ENCODE measurements at regions not wholly inside any gene's neighbourhood (a gene's known extent, or its start where the extent isn't known, plus 50 kb on each side); places are given as distances from the start of the nearest gene placed in this dataset.

DNA sequence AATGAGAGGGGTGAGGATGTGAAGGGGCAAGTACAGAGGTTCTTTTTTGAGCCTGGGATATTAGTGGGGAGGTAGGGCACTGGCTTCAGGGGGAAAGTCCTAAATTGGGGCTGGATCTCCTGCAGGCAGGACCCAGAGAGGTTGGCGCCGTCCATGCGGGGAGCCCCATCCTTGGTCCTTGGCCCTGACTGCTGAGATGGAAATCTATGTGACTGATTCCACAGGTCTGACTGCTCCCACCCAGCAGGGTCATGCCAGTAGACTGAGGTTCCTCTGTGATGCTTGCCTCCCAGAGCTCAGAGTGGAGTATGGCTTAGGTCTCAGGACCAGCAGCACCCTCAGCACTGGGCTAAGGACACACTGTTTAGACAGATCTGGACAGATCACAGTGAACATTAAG lies 988.6 kb upstream of the TMEM132C start:
- Histone ChIP-seq H3K4me3 (ENCODE audit: low read length in 2 of 2) (no peak overlapping the region), H3K27ac (ENCODE audit: low read depth in 1 of 2, low read length in 1 of 2) (no peak overlapping the region), H3K9me3 (ENCODE audit: control insufficient read depth in 2 of 2, insufficient read depth in 1 of 2, low read length in 1 of 2) (no peaks in the 10 kb centered on the region), H3K4me1 (ENCODE audit: control insufficient read depth in 2 of 2, insufficient read depth in 2 of 2, low read length in 2 of 2) (peaks cover 0 to 2% of the 10 kb centered on the region in 2 donors), H3K27me3 (ENCODE audit: control insufficient read depth in 2 of 2, insufficient read depth in 1 of 2, low read length in 1 of 2) (no peaks in the 10 kb centered on the region), H3K36me3 (ENCODE audit: control insufficient read depth in 2 of 2, insufficient read depth in 2 of 2, low read length in 1 of 2) (no peaks in the 10 kb centered on the region)
- no peak for DNase-seq (ENCODE audit: low read depth in 6 of 9, low spot score in 9 of 9)
- WGBS = 97% methylated on average over 3 of the region's 3 CpGs

DNA sequence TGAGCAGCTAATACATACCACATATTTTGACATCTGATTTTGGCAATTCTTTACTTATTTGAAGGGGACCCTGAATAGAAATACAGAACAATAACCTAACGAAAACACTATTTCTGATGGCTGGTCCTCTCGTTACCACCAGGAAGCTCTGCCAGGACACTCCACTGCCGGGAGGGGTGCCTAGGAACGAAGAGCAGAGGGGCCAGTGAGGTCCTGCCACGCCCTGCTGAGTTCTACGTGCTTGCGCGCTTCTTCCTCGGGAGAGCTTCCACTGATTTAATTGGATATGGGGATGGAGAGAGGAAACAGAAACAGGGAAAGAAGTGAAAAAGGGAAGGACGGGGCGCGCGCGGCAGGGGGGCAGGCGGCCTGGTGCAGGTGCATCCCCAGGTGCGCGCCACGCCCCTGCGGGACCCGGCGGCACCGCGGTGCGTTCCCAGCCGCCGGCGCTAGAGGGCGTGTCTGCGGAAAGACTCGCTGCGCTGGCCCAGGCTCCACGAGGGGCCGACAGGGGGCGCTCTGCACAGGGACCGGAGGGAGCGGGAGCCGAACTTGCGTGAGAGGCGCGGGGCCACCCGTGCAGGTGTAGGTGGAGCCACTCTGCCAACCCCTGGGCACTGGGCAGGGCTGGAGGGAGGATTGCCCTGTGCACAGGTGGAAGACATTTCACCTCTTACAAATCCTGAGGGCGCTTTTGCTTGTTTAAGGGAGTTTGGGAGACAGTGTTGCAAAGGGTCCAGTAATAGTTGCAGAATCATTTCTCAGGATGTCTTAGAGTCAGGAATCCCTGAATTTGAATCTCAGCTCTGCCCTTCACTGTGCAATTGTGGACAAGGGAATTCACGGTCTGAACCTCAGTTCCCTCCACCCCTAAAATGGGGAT lies 986.3 kb upstream of the TMEM132C start:
- H3K4me1 ChIP-seq (ENCODE audit: control insufficient read depth in 2 of 2, insufficient read depth in 2 of 2, low read length in 2 of 2) = peaks cover 0 to 2% of the 10 kb centered on the region in 2 donors
- WGBS = 21% methylated on average over 43 of the region's 43 CpGs

DNA sequence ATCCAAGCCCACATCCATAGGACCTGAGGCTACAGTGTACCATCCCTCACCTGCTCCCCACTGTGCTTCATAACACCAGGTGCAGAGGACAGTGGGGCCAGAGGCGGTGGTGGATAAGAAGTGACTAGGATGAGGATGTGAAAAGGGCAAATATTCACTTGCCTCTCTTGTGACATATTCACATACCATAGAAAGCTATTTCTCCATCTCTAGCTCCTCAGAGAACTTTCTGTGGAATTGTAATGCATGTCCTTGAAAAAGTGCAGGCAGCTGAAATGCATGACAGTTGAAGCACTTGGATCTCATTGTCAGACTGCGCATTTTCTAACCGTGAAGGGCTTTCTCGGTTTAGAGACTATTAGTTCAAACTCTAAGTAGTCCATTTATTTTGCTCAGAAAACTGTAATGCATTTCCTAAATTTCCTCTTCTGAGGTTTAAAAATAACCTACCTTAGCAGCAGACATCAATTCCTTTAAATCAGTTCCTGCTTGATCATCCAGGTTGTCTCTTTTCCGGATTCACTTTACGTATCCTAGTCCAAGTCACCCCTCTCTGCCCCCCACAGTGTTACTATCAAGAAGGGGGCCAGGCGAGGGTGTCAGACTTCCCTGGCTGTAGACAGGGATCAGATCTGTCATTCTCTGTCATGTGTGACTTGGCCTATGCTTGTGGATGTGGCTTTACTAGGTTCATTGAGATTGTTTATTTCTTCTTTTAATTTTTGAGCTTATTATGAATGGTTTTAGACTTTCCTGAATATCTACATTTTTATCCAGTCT lies 984.0 kb upstream of the TMEM132C start:
- H3K27me3 ChIP-seq (ENCODE audit: control insufficient read depth in 2 of 2, insufficient read depth in 1 of 2, low read length in 1 of 2) = no peaks in the 10 kb centered on the region
- H3K4me3 ChIP-seq (ENCODE audit: low read length in 2 of 2) = no peak overlapping the region
- H3K27ac ChIP-seq (ENCODE audit: low read depth in 1 of 2, low read length in 1 of 2) = no peak overlapping the region
- no peak for DNase-seq (ENCODE audit: low read depth in 6 of 9, low spot score in 9 of 9)
- H3K4me1 ChIP-seq (ENCODE audit: control insufficient read depth in 2 of 2, insufficient read depth in 2 of 2, low read length in 2 of 2) = peaks cover 0 to 2% of the 10 kb centered on the region in 2 donors
- no peaks in the 10 kb centered on the region for H3K36me3 ChIP-seq (ENCODE audit: control insufficient read depth in 2 of 2, insufficient read depth in 2 of 2, low read length in 1 of 2)
- WGBS = 84% methylated on average over 7 of the region's 7 CpGs
- H3K9me3 ChIP-seq (ENCODE audit: control insufficient read depth in 2 of 2, insufficient read depth in 1 of 2, low read length in 1 of 2) = no peaks in the 10 kb centered on the region

More for the DNA sequence above, 986.3 kb upstream of the TMEM132C start:
- Histone ChIP-seq H3K27me3 (ENCODE audit: control insufficient read depth in 2 of 2, insufficient read depth in 1 of 2, low read length in 1 of 2) (no peaks in the 10 kb centered on the region), H3K36me3 (ENCODE audit: control insufficient read depth in 2 of 2, insufficient read depth in 2 of 2, low read length in 1 of 2) (no peaks in the 10 kb centered on the region), H3K9me3 (ENCODE audit: control insufficient read depth in 2 of 2, insufficient read depth in 1 of 2, low read length in 1 of 2) (no peaks in the 10 kb centered on the region), H3K27ac (ENCODE audit: low read depth in 1 of 2, low read length in 1 of 2) (no peak overlapping the region), H3K4me3 (ENCODE audit: low read length in 2 of 2) (no peak overlapping the region)
- DNase-seq (ENCODE audit: low read depth in 6 of 9, low spot score in 9 of 9) = peak in 7 of 9 donors; percentile 1 to 47 (median 19)

DNA sequence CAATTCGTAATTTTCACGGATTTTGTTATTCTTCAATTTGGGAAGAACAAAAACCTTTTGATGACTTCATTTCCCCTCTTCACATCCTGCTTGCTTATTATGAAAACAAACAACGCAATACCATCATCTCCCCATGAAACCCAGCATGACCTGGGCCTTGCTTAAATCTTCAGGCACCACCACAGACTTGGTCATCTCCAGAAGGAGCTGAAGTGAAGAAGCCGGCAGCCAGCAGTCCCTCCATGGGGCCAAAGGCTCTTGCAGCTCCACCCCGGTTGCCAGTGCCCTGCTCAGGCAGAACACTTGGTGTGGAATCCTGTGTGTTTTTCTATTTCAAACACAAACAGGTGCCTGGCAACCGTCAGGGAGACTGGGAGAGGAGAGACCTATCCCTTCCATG lies 982.9 kb upstream of the TMEM132C start:
- no peak for DNase-seq (ENCODE audit: low read depth in 6 of 9, low spot score in 9 of 9)
- Histone ChIP-seq H3K27me3 (ENCODE audit: control insufficient read depth in 2 of 2, insufficient read depth in 1 of 2, low read length in 1 of 2) (no peaks in the 10 kb centered on the region), H3K4me1 (ENCODE audit: control insufficient read depth in 2 of 2, insufficient read depth in 2 of 2, low read length in 2 of 2) (peaks cover 0 to 2% of the 10 kb centered on the region in 2 donors), H3K9me3 (ENCODE audit: control insufficient read depth in 2 of 2, insufficient read depth in 1 of 2, low read length in 1 of 2) (no peaks in the 10 kb centered on the region), H3K36me3 (ENCODE audit: control insufficient read depth in 2 of 2, insufficient read depth in 2 of 2, low read length in 1 of 2) (no peaks in the 10 kb centered on the region), H3K4me3 (ENCODE audit: low read length in 2 of 2) (no peak overlapping the region), H3K27ac (ENCODE audit: low read depth in 1 of 2, low read length in 1 of 2) (no peak overlapping the region)
- WGBS = 86% methylated on average over 6 of the region's 6 CpGs

DNA sequence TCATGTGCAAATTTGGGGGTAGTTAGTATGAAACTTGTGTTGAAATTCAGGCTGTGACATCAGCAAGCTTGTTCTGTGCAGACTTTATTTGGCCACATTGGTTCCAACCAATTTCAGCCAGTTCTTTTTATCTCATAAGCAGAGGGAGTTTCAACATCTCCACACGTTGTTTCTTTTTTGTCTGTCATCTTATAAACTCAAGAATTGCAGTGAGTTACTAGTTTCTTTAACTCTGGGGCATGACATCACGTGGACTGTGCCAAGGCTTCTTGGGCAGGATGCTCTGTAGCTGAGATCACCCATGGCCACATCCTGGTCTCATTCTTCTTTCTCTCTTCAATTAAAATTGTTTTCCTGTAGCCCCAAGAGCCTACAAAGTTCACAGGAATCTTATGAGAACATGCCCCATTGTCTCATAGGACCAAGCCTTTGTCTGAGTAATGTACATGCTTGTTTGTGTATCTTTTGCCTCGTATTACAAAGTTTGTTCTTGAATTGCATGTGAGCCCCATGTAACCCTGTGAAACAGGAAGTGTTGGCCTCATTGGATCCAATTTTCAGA lies 982.0 kb upstream of the TMEM132C start:
- no peak for DNase-seq (ENCODE audit: low read depth in 6 of 9, low spot score in 9 of 9)
- Histone ChIP-seq H3K4me1 (ENCODE audit: control insufficient read depth in 2 of 2, insufficient read depth in 2 of 2, low read length in 2 of 2) (peaks cover 0 to 2% of the 10 kb centered on the region in 2 donors), H3K36me3 (ENCODE audit: control insufficient read depth in 2 of 2, insufficient read depth in 2 of 2, low read length in 1 of 2) (no peaks in the 10 kb centered on the region), H3K27me3 (ENCODE audit: control insufficient read depth in 2 of 2, insufficient read depth in 1 of 2, low read length in 1 of 2) (no peaks in the 10 kb centered on the region), H3K9me3 (ENCODE audit: control insufficient read depth in 2 of 2, insufficient read depth in 1 of 2, low read length in 1 of 2) (no peaks in the 10 kb centered on the region), H3K4me3 (ENCODE audit: low read length in 2 of 2) (no peak overlapping the region), H3K27ac (ENCODE audit: low read depth in 1 of 2, low read length in 1 of 2) (no peak overlapping the region)
- WGBS = 55% methylated on average over 3 of the region's 3 CpGs

DNA sequence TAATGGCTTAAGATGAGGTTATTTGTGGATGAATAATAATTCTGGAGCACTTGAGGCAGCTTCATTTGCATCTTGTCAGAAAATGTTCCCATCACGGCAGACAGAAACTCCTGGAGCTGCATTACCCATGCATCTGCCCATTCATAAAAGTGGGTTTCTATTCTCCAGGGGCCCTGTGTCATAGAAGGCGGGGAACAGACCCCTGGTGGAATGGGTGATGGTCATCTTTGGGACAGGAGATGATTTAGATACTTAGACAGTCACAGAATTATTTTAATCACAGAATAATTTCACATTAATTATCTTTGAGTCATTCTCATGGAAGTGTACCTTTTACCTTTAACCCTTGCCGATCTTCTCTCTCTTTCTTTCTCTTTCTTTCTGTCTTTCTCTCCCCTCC lies 980.7 kb upstream of the TMEM132C start:
- 70% methylated on average over 3 of the region's 3 CpGs for WGBS
- H3K36me3 ChIP-seq (ENCODE audit: control insufficient read depth in 2 of 2, insufficient read depth in 2 of 2, low read length in 1 of 2) = no peaks in the 10 kb centered on the region
- H3K4me1 ChIP-seq (ENCODE audit: control insufficient read depth in 2 of 2, insufficient read depth in 2 of 2, low read length in 2 of 2) = no peaks in the 10 kb centered on the region
- H3K27ac ChIP-seq (ENCODE audit: low read depth in 1 of 2, low read length in 1 of 2) = no peak overlapping the region
- no peak overlapping the region for H3K4me3 ChIP-seq (ENCODE audit: low read length in 2 of 2)
- H3K9me3 ChIP-seq (ENCODE audit: control insufficient read depth in 2 of 2, insufficient read depth in 1 of 2, low read length in 1 of 2) = no peaks in the 10 kb centered on the region
- no peak for DNase-seq (ENCODE audit: low read depth in 6 of 9, low spot score in 9 of 9)
- no peaks in the 10 kb centered on the region for H3K27me3 ChIP-seq (ENCODE audit: control insufficient read depth in 2 of 2, insufficient read depth in 1 of 2, low read length in 1 of 2)

DNA sequence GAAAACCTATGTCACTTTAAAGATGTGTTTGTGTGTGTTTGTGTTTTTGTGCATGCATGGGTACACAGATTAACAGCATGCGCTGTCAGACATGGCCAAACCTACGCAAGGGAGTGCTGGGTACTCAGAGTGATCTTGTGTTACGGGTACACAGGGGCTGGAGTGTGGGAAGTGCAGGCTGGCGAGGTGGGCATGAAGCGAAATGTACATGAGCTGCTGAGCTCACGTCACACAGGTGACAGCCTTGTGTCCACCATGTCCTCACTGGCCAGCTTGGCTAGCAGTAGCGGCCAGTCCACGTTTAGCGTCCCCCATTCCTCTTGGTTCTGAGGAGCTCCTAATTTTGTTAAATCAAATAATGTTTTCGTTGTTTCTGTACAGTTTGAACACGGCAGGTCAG lies 979.7 kb upstream of the TMEM132C start:
- no peak for DNase-seq (ENCODE audit: low read depth in 6 of 9, low spot score in 9 of 9)
- Histone ChIP-seq H3K4me1 (ENCODE audit: control insufficient read depth in 2 of 2, insufficient read depth in 2 of 2, low read length in 2 of 2) (no peaks in the 10 kb centered on the region), H3K36me3 (ENCODE audit: control insufficient read depth in 2 of 2, insufficient read depth in 2 of 2, low read length in 1 of 2) (no peaks in the 10 kb centered on the region), H3K4me3 (ENCODE audit: low read length in 2 of 2) (no peak overlapping the region), H3K9me3 (ENCODE audit: control insufficient read depth in 2 of 2, insufficient read depth in 1 of 2, low read length in 1 of 2) (no peaks in the 10 kb centered on the region), H3K27ac (ENCODE audit: low read depth in 1 of 2, low read length in 1 of 2) (no peak overlapping the region), H3K27me3 (ENCODE audit: control insufficient read depth in 2 of 2, insufficient read depth in 1 of 2, low read length in 1 of 2) (no peaks in the 10 kb centered on the region)
- WGBS = 92% methylated on average over 11 of the region's 11 CpGs

DNA sequence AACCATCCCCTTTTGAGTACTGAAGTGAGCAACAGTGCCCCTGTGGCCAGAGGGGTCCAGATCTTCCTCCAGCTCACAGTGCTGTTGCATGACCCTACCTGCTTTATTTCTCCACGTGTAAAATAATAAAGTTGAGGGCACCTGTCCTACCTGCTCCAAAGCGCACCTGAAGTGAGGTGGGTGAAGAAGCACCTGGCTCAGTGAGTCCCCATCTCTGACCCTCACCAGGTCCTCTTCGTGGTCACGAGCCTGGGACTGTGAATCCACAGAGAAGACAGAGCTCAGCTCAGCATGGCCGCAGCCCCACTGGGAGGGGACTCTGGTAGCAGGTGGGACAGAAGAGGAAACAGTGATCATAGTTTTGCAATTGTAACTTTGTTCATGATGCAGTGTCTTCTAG lies 976.7 kb upstream of the TMEM132C start:
- Histone ChIP-seq H3K27me3 (ENCODE audit: control insufficient read depth in 2 of 2, insufficient read depth in 1 of 2, low read length in 1 of 2) (no peaks in the 10 kb centered on the region), H3K4me1 (ENCODE audit: control insufficient read depth in 2 of 2, insufficient read depth in 2 of 2, low read length in 2 of 2) (no peaks in the 10 kb centered on the region), H3K36me3 (ENCODE audit: control insufficient read depth in 2 of 2, insufficient read depth in 2 of 2, low read length in 1 of 2) (no peaks in the 10 kb centered on the region), H3K27ac (ENCODE audit: low read depth in 1 of 2, low read length in 1 of 2) (no peak overlapping the region), H3K4me3 (ENCODE audit: low read length in 2 of 2) (no peak overlapping the region), H3K9me3 (ENCODE audit: control insufficient read depth in 2 of 2, insufficient read depth in 1 of 2, low read length in 1 of 2) (no peaks in the 10 kb centered on the region)
- no peak for DNase-seq (ENCODE audit: low read depth in 6 of 9, low spot score in 9 of 9)
- WGBS = 91% methylated on average over 5 of the region's 5 CpGs

DNA sequence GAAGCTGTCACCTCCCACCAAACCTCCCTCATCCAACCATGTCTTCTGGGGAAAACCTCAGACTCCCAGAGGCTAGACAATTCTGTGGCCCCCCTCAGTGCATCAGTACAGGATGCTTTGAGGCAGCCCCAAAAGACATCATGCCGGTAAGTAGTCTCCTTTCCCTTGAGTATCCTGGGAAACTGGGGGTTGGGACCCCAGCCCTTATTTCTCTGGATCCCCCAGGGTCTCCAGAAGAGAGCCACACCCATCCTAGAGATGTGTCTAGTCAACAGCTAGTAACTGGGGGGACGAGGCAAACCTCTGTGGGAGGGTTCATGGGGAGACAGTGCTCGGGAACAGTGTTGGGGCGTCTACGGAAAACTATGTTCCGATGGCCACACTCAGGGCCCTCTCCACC lies 974.2 kb upstream of the TMEM132C start:
- H3K27me3 ChIP-seq (ENCODE audit: control insufficient read depth in 2 of 2, insufficient read depth in 1 of 2, low read length in 1 of 2) = no peaks in the 10 kb centered on the region
- DNase-seq (ENCODE audit: low read depth in 6 of 9, low spot score in 9 of 9) = no peak
- H3K4me1 ChIP-seq (ENCODE audit: control insufficient read depth in 2 of 2, insufficient read depth in 2 of 2, low read length in 2 of 2) = no peaks in the 10 kb centered on the region
- no peaks in the 10 kb centered on the region for H3K36me3 ChIP-seq (ENCODE audit: control insufficient read depth in 2 of 2, insufficient read depth in 2 of 2, low read length in 1 of 2)
- no peak overlapping the region for H3K4me3 ChIP-seq (ENCODE audit: low read length in 2 of 2)
- no peaks in the 10 kb centered on the region for H3K9me3 ChIP-seq (ENCODE audit: control insufficient read depth in 2 of 2, insufficient read depth in 1 of 2, low read length in 1 of 2)
- 83% methylated on average over 6 of the region's 6 CpGs for WGBS
- no peak overlapping the region for H3K27ac ChIP-seq (ENCODE audit: low read depth in 1 of 2, low read length in 1 of 2)
